Gastrocnemius medialis (tissue), 4 donors: ENCODE measurements at regions not wholly inside any gene's neighbourhood (a gene's known extent, or its start where the extent isn't known, plus 50 kb on each side); places are given as distances from the start of the nearest gene placed in this dataset.

Experiments
- POLR2A ChIP-seq, 2 donors: fragments of 450-650 bp; IDR thresholded peaks; one replicate each; pipeline ENCODE4 v1.6.1; 2017; ENCODE audit warnings: antibody characterized with exemption in 2 of 2, mild to moderate bottlenecking in 2 of 2, moderate library complexity in 2 of 2
- TF ChIP-seq, protein P1 (sequence below), 5 experiments: fragments of 450-650 bp in 3 of 5; fragments of 200-600 bp in 2 of 5; sonication (generic) in 2 of 5; IDR thresholded peaks in 4 of 5; conservative IDR thresholded peaks in 1 of 5; 1 replicate in 4 of 5; 2 replicates in 1 of 5; pipeline ENCODE4 v1.5.1; 2016 to 2019; ENCODE audit warnings: antibody characterized with exemption in 5 of 5, mild to moderate bottlenecking in 3 of 5, moderate library complexity in 3 of 5

DNA sequence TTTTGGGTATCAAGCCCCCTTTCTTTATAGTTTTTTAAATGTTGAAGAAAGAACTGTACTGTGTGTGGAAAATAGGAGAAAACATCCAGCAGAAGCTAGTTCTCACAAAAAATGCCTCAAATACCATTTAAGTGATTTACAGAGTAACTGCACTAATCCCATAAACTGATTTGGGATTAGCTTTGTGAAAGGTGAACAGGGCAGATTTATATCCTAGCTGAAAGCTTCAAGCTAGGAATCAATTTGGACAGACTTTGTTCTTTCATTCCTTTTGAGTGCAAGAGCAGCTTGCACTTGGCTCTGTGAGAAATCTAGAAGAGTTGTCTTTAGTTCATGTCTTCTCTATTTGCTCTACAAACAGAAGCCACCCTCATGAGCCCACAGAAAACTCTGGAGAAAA is 183.9 kb upstream of the VRK2 start:
- TF ChIP-seq, protein P1, sequence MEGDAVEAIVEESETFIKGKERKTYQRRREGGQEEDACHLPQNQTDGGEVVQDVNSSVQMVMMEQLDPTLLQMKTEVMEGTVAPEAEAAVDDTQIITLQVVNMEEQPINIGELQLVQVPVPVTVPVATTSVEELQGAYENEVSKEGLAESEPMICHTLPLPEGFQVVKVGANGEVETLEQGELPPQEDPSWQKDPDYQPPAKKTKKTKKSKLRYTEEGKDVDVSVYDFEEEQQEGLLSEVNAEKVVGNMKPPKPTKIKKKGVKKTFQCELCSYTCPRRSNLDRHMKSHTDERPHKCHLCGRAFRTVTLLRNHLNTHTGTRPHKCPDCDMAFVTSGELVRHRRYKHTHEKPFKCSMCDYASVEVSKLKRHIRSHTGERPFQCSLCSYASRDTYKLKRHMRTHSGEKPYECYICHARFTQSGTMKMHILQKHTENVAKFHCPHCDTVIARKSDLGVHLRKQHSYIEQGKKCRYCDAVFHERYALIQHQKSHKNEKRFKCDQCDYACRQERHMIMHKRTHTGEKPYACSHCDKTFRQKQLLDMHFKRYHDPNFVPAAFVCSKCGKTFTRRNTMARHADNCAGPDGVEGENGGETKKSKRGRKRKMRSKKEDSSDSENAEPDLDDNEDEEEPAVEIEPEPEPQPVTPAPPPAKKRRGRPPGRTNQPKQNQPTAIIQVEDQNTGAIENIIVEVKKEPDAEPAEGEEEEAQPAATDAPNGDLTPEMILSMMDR (IDR thresholded peaks at IDR 0.05 in 4 of 5, conservative IDR thresholded peaks at IDR 0.05 in 1 of 5): no peak
- no peak for TF ChIP-seq POLR2A (IDR thresholded peaks at IDR 0.05)
